Stomach (tissue), 8 donors: ENCODE measurements at regions not wholly inside any gene's neighbourhood (a gene's known extent, or its start where the extent isn't known, plus 50 kb on each side); places are given as distances from the start of the nearest gene placed in this dataset.

Experiments used
- DNase-seq, 2 donors: peaks; one replicate each; pipeline versions ENCODE4 v3.0.0 to v3.0.0-alpha.2; 2013 to 2019
- H3K27ac ChIP-seq, 5 donors: fragments of 200-600 bp in 4 of 5; sonication (generic) in 4 of 5; one replicate each; pipeline ENCODE4 v1.5.1; 2013 to 2019; ENCODE audit warnings: mild to moderate bottlenecking in 1 of 5, moderate library complexity in 1 of 5
- H3K27me3 ChIP-seq, 3 donors: fragments of 200-600 bp; sonication (generic); one replicate each; pipeline ENCODE4 v1.5.1; 2017 to 2019; ENCODE audit warnings: mixed run types in 1 of 3
- H3K36me3 ChIP-seq, 4 donors: fragments of 200-600 bp; sonication (generic); 1 replicate in 3 of 4; 2 replicates in 1 of 4; pipeline ENCODE4 v1.5.1; 2016 to 2019
- H3K4me1 ChIP-seq, 4 donors: fragments of 200-600 bp; sonication (generic); one replicate each; pipeline ENCODE4 v1.5.1; 2016 to 2019
- H3K4me3 ChIP-seq, 4 donors: fragments of 200-600 bp; sonication (generic) in 3 of 4; one replicate each; pipeline ENCODE4 v1.5.1; 2016 to 2019; ENCODE audit warnings: mild to moderate bottlenecking in 1 of 4
- H3K9me3 ChIP-seq, 4 donors: fragments of 200-600 bp; sonication (generic); one replicate each; pipeline ENCODE4 v1.5.1; 2016 to 2019
- CTCF ChIP-seq, 7 experiments: fragments of 450-650 bp in 4 of 7; fragments of 200-600 bp in 3 of 7; sonication (generic) in 3 of 7; IDR thresholded peaks; one replicate each; pipeline ENCODE4 v1.5.1; 2016 to 2019; ENCODE audit warnings: antibody characterized with exemption in 7 of 7, control low read depth in 2 of 7, mild to moderate bottlenecking in 1 of 7
- EP300 ChIP-seq: sonication (generic); formaldehyde crosslinking; IDR thresholded peaks from one replicate; pipeline ENCODE4 v1.6.1; 2017; ENCODE audit warnings: antibody characterized with exemption
- POLR2A ChIP-seq, 4 donors: fragments of 450-650 bp; IDR thresholded peaks; one replicate each; pipeline ENCODE4 v1.6.1; 2016; ENCODE audit warnings: antibody characterized with exemption in 4 of 4, control low read depth in 2 of 4, mild to moderate bottlenecking in 1 of 4, moderate library complexity in 1 of 4
- POLR2AphosphoS5 ChIP-seq, 3 donors: sonication (generic); formaldehyde crosslinking; IDR thresholded peaks; one replicate each; pipeline ENCODE4 v1.6.1; 2016; ENCODE audit warnings: antibody characterized with exemption in 3 of 3
- WGBS, 5 donors: extraction: QIAGEN DNeasy Blood & Tissue Kit in 3 of 5; methylation state at CpG; one replicate each; pipeline versions ENCODE4 v1.1.5 to v1.1.7; 2013 to 2018; 5-methylcytosine and 5-hydroxymethylcytosine counted together
- intact Hi-C: fragments of 100-400 bp; cut with DNase I; formaldehyde crosslinking; loops from one replicate; pipeline ENCODE4 v1.15.1; 2023; ENCODE audit warnings: low total_unique reads
- donor health status: healthy with polysubstance abuse.
- donor health status: Bipolar disorder and iron deficiency.
- donor health status: healthy.

- 85 to 90% (median 87%) methylated on average over 4 of the region's 4 CpGs for WGBS, 5 donors
- Histone ChIP-seq H3K36me3 (no peaks in the 10 kb centered on the region), H3K27ac (no peak overlapping the region), H3K4me3 (no peak overlapping the region), H3K27me3 (no peaks in the 10 kb centered on the region), H3K9me3 (no peaks in the 10 kb centered on the region), H3K4me1 (no peaks in the 10 kb centered on the region)
- no peak for DNase-seq
- intact Hi-C loops: no loop called here
- TF ChIP-seq POLR2A (IDR thresholded peaks at IDR 0.05): no peak
- TF ChIP-seq POLR2AphosphoS5 (IDR thresholded peaks at IDR 0.05): no peak
- TF ChIP-seq CTCF (IDR thresholded peaks at IDR 0.05): no peak
- TF ChIP-seq EP300: no peak
These were observed 549.9 kb upstream of the RGS18 start for GRCh38 chr1:191608367-191608766.

DNA sequence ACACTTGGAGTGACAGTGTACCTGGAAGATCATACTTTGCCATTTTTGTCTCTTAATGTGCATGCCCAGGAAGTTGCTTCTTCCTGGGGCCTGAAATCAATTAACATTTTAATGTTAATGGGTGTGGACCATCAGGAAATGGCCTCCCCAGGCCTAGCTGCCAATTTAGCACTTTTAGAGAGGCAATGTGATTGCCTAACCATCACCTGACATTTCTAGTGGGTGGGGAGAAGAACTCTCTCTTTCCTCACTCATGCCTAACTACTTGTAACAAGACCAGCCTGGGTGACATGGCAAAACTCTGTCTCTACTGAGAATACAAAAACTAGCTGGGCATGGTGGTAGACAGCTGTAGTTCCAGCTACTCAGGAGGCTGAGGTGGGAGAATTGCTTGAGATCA is 549.0 kb upstream of the RGS18 start:
- no peak for TF ChIP-seq EP300
- no peak for TF ChIP-seq CTCF (IDR thresholded peaks at IDR 0.05)
- no peak for TF ChIP-seq POLR2AphosphoS5 (IDR thresholded peaks at IDR 0.05)
- no peak for TF ChIP-seq POLR2A (IDR thresholded peaks at IDR 0.05)
- no peaks in the 10 kb centered on the region for H3K9me3 ChIP-seq
- intact Hi-C loops: no loop called here
- no peak overlapping the region for H3K4me3 ChIP-seq
- no peaks in the 10 kb centered on the region for H3K4me1 ChIP-seq
- no peaks in the 10 kb centered on the region for H3K36me3 ChIP-seq
- no peak overlapping the region for H3K27ac ChIP-seq
- no peak for DNase-seq
- H3K27me3 ChIP-seq: no peaks in the 10 kb centered on the region

DNA sequence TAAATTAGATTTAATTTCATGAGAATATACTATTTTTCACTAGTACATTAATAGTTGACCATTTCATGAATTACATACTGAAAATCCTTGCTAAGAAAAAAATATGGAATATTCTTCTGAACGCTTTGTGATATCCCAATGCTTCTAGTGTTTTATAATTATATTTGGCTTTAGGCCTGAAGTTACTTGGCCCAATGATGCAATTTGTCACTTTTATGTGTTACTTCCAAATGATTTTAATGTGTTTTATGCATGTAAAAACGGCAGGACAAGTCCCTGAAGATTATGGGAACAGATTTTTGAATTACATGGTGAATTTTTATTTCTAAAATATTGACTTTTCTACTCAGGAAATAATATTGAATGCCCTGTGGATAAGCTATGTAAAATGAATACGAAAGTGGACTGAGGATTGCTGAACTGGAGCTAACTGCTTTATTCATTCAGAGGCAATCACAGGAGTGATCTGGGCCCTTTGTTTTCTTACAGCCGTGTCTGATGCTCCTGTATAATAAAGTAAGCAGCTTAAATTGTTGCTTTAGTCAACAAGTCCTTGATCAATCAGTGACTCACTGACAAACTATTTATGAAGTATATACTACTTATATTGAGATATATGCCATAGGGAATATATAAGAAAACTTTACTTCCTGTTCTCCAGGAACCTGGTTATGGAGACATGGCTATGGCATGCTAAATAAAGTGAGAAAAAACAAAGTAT is 543.0 kb upstream of the RGS18 start:
- no peaks in the 10 kb centered on the region for H3K27me3 ChIP-seq
- H3K4me3 ChIP-seq: no peak overlapping the region
- intact Hi-C loops: no loop called here
- WGBS, 5 donors: 71 to 83% (median 77%) methylated on average over 4 of the region's 4 CpGs
- no peak for DNase-seq
- no peak overlapping the region for H3K27ac ChIP-seq
- H3K4me1 ChIP-seq: no peaks in the 10 kb centered on the region
- TF ChIP-seq EP300: no peak
- TF ChIP-seq POLR2AphosphoS5 (IDR thresholded peaks at IDR 0.05): no peak
- TF ChIP-seq POLR2A (IDR thresholded peaks at IDR 0.05): no peak
- no peak for TF ChIP-seq CTCF (IDR thresholded peaks at IDR 0.05)
- H3K36me3 ChIP-seq: no peaks in the 10 kb centered on the region
- no peaks in the 10 kb centered on the region for H3K9me3 ChIP-seq

GRCh38 chr1:191618181-191618580 is 540.1 kb upstream of the RGS18 start:
- Histone ChIP-seq H3K36me3 (no peaks in the 10 kb centered on the region), H3K27ac (no peak overlapping the region), H3K4me1 (no peaks in the 10 kb centered on the region), H3K9me3 (no peaks in the 10 kb centered on the region), H3K4me3 (no peak overlapping the region), H3K27me3 (no peaks in the 10 kb centered on the region)
- TF ChIP-seq EP300: no peak
- no peak for TF ChIP-seq POLR2AphosphoS5 (IDR thresholded peaks at IDR 0.05)
- TF ChIP-seq CTCF (IDR thresholded peaks at IDR 0.05): no peak
- TF ChIP-seq POLR2A (IDR thresholded peaks at IDR 0.05): no peak
- intact Hi-C loops: no loop called here
- 66 to 84% (median 80%) methylated on average over 2 of the region's 2 CpGs for WGBS, 5 donors
- peak in 1 of 2 donors; percentile 61 for DNase-seq
